GM23338 (cell line): ENCODE measurements at regions not wholly inside any gene's neighbourhood (a gene's known extent, or its start where the extent isn't known, plus 50 kb on each side); places are given as distances from the start of the nearest gene placed in this dataset.

Experiments used
- ATAC-seq: fragments of 200-7000 bp; cut with Tn5 transposase; 3 replicates; pipeline ENCODE4 v1.9.1; 2020
- DNase-seq: peaks from one replicate; pipeline ENCODE4 v3.0.0-alpha.2; 2015; ENCODE audit warnings: low spot score
- H2AFZ ChIP-seq: fragments of 200-600 bp; sonication (generic); 2 replicates; pipeline ENCODE4 v1.8.0; 2016; ENCODE audit warnings: antibody characterized with exemption, mild to moderate bottlenecking, moderate library complexity
- H3F3A ChIP-seq: fragments of 200-600 bp; sonication (generic); replicated peaks from 2 replicates; pipeline ENCODE4 v1.8.0; 2017; ENCODE audit warnings: antibody characterized with exemption, mixed run types, low read depth
- H3K27ac ChIP-seq: fragments of 200-600 bp; sonication (generic); 2 replicates; pipeline ENCODE4 v1.6.1; 2016; ENCODE audit warnings: low read depth
- H3K27me3 ChIP-seq: fragments of 200-600 bp; sonication (generic); 2 replicates; pipeline ENCODE4 v1.8.0; 2016; ENCODE audit warnings: mild to moderate bottlenecking, mixed run types, moderate library complexity; ENCODE audit not compliant: insufficient read depth
- H3K36me3 ChIP-seq: fragments of 200-600 bp; sonication (generic); 2 replicates; pipeline ENCODE4 v1.8.0; 2016; ENCODE audit warnings: mild to moderate bottlenecking; ENCODE audit not compliant: insufficient read depth
- H3K4me1 ChIP-seq: fragments of 200-600 bp; sonication (generic); 2 replicates; pipeline ENCODE4 v1.8.0; 2016; ENCODE audit warnings: mild to moderate bottlenecking, moderate library complexity; ENCODE audit not compliant: insufficient read depth
- H3K4me2 ChIP-seq: fragments of 200-600 bp; sonication (generic); 2 replicates; pipeline ENCODE4 v1.7.1; 2017; ENCODE audit warnings: mixed run types
- H3K4me3 ChIP-seq: fragments of 200-600 bp; sonication (generic); 2 replicates; pipeline ENCODE4 v1.6.1; 2016; ENCODE audit warnings: mixed run types
- H3K79me2 ChIP-seq: fragments of 200-600 bp; sonication (generic); replicated peaks from 2 replicates; pipeline ENCODE4 v1.8.0; 2017; ENCODE audit warnings: mild to moderate bottlenecking; ENCODE audit not compliant: insufficient read depth
- H3K9me2 ChIP-seq: fragments of 200-600 bp; sonication (generic); 2 replicates; pipeline ENCODE4 v1.8.0; 2017; ENCODE audit not compliant: insufficient read depth
- H4K20me1 ChIP-seq: fragments of 200-600 bp; sonication (generic); replicated peaks from 2 replicates; pipeline ENCODE4 v1.8.0; 2017; ENCODE audit warnings: mild to moderate bottlenecking; ENCODE audit not compliant: insufficient read depth
- H3K27ac Mint-ChIP-seq: 2 replicates; pipeline ENCODE4 v1.8.0; 2020; ENCODE audit warnings: inconsistent platforms, mild to moderate bottlenecking, moderate library complexity, mixed read lengths
- H3K27me3 Mint-ChIP-seq: 3 replicates; pipeline ENCODE4 v1.8.0; 2022; ENCODE audit warnings: low read depth, mild to moderate bottlenecking, moderate library complexity, mixed read lengths, inconsistent platforms; ENCODE audit not compliant: insufficient read depth, poor library complexity
- H3K36me3 Mint-ChIP-seq: 3 replicates; pipeline ENCODE4 v1.8.0; 2021; ENCODE audit warnings: low read depth, mild to moderate bottlenecking, inconsistent platforms, moderate library complexity, mixed read lengths
- H3K4me1 Mint-ChIP-seq: 3 replicates; pipeline ENCODE4 v1.8.0; 2020; ENCODE audit warnings: mild to moderate bottlenecking, inconsistent platforms, mixed read lengths
- H3K4me3 Mint-ChIP-seq: 3 replicates; pipeline ENCODE4 v1.8.0; 2021; ENCODE audit warnings: moderate library complexity, mild to moderate bottlenecking, inconsistent platforms, mixed read lengths
- H3K9me3 Mint-ChIP-seq: 3 replicates; pipeline ENCODE4 v1.8.0; 2020; ENCODE audit warnings: moderate library complexity, mild to moderate bottlenecking, inconsistent platforms, mixed read lengths
- CREB1 ChIP-seq: fragments of 250-450 bp; sonication (Bioruptor Pico); IDR thresholded peaks from 2 replicates; pipeline ENCODE4 v1.5.0; 2020; ENCODE audit warnings: low read depth, mild to moderate bottlenecking, moderate library complexity
- CTCF ChIP-seq, 2 experiments: fragments of 200-600 bp in 1 of 2; sonication (generic) in 1 of 2; conservative IDR thresholded peaks; 2 replicates each; pipeline versions ENCODE4 v1.5.1 to v1.6.1; 2016 to 2017; ENCODE audit warnings: antibody characterized with exemption in 2 of 2, low read depth in 2 of 2, mild to moderate bottlenecking in 2 of 2, moderate library complexity in 1 of 2
- ETS1 ChIP-seq: IDR thresholded peaks from 2 replicates; pipeline ENCODE4 v1.6.1; 2016; ENCODE audit warnings: antibody characterized with exemption
- EZH2 ChIP-seq: fragments of 200-600 bp; sonication (generic); IDR thresholded peaks from one replicate; pipeline ENCODE4 v1.8.0; 2017; ENCODE audit warnings: antibody characterized with exemption, mild to moderate bottlenecking, low read depth; ENCODE audit not compliant: unreplicated experiment
- EZH2phosphoT487 ChIP-seq: fragments of 200-600 bp; sonication (generic); IDR thresholded peaks from one replicate; pipeline ENCODE4 v1.8.1; 2018; ENCODE audit warnings: antibody characterized with exemption; ENCODE audit not compliant: unreplicated experiment
- JUNB ChIP-seq: IDR thresholded peaks from one replicate; pipeline ENCODE4 v1.6.1; 2016; ENCODE audit warnings: antibody characterized with exemption; ENCODE audit not compliant: unreplicated experiment
- NANOG ChIP-seq: IDR thresholded peaks from 2 replicates; pipeline ENCODE4 v1.6.1; 2016; ENCODE audit warnings: antibody characterized with exemption, borderline replicate concordance
- POLR2AphosphoS5 ChIP-seq: IDR thresholded peaks from 2 replicates; pipeline ENCODE4 v1.6.1; 2016; ENCODE audit warnings: antibody characterized with exemption, low read depth
- REST ChIP-seq: IDR thresholded peaks from one replicate; pipeline ENCODE4 v1.6.1; 2018; ENCODE audit warnings: antibody characterized with exemption; ENCODE audit not compliant: unreplicated experiment
- STAT1 ChIP-seq: IDR thresholded peaks from one replicate; pipeline ENCODE4 v1.6.1; 2016; ENCODE audit warnings: antibody characterized with exemption; ENCODE audit not compliant: unreplicated experiment
- ZNF114 ChIP-seq: fragments of 250-450 bp; sonication (Bioruptor Pico); IDR thresholded peaks from 2 replicates; pipeline ENCODE4 v1.5.0; 2020; ENCODE audit warnings: mild to moderate bottlenecking, moderate library complexity
- ZNF331 ChIP-seq: fragments of 250-450 bp; sonication (Bioruptor Pico); IDR thresholded peaks from 2 replicates; pipeline ENCODE4 v1.5.0; 2020; ENCODE audit warnings: low read depth, mild to moderate bottlenecking, moderate library complexity
- ZNF462 ChIP-seq: fragments of 250-450 bp; sonication (Bioruptor Pico); IDR thresholded peaks from 2 replicates; pipeline ENCODE4 v1.5.0; 2020; ENCODE audit warnings: mild to moderate bottlenecking, moderate library complexity

- Mint-ChIP-seq H3K27ac (no peak overlapping the region), H3K4me1 (no peaks in the 10 kb centered on the region; the same call in 2 of the 3 replicates), H3K27me3 (peaks cover 7% of the 10 kb centered on the region), H3K4me3 (no peak overlapping the region), H3K9me3 (peaks cover 34% of the 10 kb centered on the region), H3K36me3 (peaks cover 11% of the 10 kb centered on the region)
- H3K4me1 ChIP-seq = no peaks in the 10 kb centered on the region
- no peaks in the 10 kb centered on the region for H3K27me3 ChIP-seq
- DNase-seq (no peak), ATAC-seq (no peak)
- no peaks in the 10 kb centered on the region for H4K20me1 ChIP-seq
- no peak overlapping the region for H3K4me2 ChIP-seq
- no peaks in the 10 kb centered on the region for H3K9me2 ChIP-seq
- no peak overlapping the region for H3K4me3 ChIP-seq
- TF ChIP-seq ETS1 = no peak
- no peak for TF ChIP-seq EZH2
- TF ChIP-seq JUNB = no peak
- no peak for TF ChIP-seq ZNF331 (CRISPR knock-in tag)
- no peak for TF ChIP-seq CTCF (conservative IDR thresholded peaks at IDR 0.05; ENCODE audit: low read depth in 2 of 2)
- no peak for TF ChIP-seq POLR2AphosphoS5
- TF ChIP-seq NANOG = no peak
- no peak for TF ChIP-seq REST
- no peak for TF ChIP-seq ZNF462
- TF ChIP-seq ZNF114 (CRISPR knock-in tag) = no peak
- no peak for TF ChIP-seq EZH2phosphoT487
- TF ChIP-seq STAT1 = no peak
- TF ChIP-seq CREB1 (CRISPR knock-in tag) = no peak
- H3F3A ChIP-seq = no peaks in the 10 kb centered on the region
- no peaks in the 10 kb centered on the region for H3K36me3 ChIP-seq
- H3K79me2 ChIP-seq = no peaks in the 10 kb centered on the region
- H2AFZ ChIP-seq = no peak overlapping the region
- H3K27ac ChIP-seq = no peak overlapping the region
These were observed 246.9 kb downstream of the MATN1 start for GRCh38 chr1:30476476-30476875.
